ENCODE measurements at regions not wholly inside any gene's neighbourhood (a gene's known extent, or its start where the extent isn't known, plus 50 kb on each side); places are given as distances from the start of the nearest gene placed in this dataset.
"Not testable (repeated sequence)": the region's sequence is repeated elsewhere in the genome, so short reads cannot be mapped to it uniquely, and the experiment has no call there.

DNA sequence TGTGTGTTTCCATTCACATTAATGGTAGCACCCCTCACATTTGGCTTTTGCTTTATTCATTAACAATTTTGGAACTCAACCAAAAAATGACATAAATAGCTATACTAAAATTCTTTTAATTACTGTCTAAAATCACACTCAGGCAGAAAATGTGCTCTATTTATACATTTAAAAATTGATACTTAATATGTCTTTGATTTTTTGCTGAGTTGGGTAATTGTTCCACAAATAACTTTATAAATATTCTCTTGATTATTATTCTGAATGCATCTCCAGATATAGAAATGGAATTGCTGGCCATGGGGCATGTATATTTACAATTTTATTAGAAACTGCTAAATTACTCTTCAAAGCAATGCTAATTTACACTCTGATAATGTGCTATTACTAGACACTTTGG lies 658.7 kb upstream of the CHRM3 start:
- DNase-seq = no peak

GRCh38 chr1:238722812-238723211 lies 663.6 kb upstream of the CHRM3 start:
- DNase-seq = no peak

DNA sequence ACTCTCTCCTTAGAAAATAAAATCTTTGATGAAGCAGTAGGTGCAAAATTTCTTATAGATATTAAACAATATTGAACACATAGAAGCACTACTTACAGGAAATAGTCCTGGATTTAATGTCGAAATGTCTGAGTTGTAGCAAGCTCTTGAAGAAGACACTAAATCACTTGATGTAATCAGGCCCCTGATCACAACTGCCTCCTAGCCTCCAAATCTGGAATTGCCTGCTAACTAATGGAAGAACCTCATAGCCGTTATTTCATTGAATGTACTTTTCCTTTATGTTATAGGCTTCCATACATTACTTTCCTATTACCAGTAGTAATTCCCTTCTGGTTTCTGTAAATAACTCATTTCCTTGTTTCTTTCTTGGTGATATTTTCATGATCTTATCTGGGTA lies 675.7 kb upstream of the CHRM3 start:
- no peak for DNase-seq

GRCh38 chr1:238701024-238701423 lies 685.3 kb upstream of the CHRM3 start:
- DNase-seq = no peak

- DNase-seq = no peak
Measured at GRCh38 chr1:238690415-238690814, 696.0 kb upstream of the CHRM3 start.

GRCh38 chr1:238684576-238684975 lies 701.8 kb upstream of the CHRM3 start:
- DNase-seq = not testable (repeated sequence)

GRCh38 chr1:238681451-238681850 lies 704.9 kb upstream of the CHRM3 start:
- no peak for DNase-seq

- no peak for DNase-seq
Measured at GRCh38 chr1:238681021-238681420, 705.3 kb upstream of the CHRM3 start.

DNA sequence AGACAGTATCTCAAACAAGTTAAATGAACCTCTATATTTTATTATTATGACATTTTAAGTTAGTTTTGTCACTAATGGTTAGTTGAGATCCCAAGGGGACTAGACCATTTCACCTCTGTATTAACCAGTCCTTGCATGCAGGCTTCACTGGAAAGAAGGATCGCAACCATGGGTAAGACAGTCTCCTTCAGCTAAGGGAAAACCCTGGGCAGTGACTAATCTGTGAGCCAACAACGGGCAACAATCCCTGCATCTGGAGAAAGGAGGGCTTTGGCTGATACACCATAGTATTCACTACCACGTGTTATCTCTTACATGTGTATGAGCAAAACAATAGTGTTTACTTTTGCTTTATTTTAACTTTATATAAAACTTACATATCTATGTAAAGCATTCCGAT lies 708.8 kb upstream of the CHRM3 start:
- DNase-seq = no peak

GRCh38 chr1:238675221-238675620 lies 711.1 kb upstream of the CHRM3 start:
- DNase-seq = no peak

DNA sequence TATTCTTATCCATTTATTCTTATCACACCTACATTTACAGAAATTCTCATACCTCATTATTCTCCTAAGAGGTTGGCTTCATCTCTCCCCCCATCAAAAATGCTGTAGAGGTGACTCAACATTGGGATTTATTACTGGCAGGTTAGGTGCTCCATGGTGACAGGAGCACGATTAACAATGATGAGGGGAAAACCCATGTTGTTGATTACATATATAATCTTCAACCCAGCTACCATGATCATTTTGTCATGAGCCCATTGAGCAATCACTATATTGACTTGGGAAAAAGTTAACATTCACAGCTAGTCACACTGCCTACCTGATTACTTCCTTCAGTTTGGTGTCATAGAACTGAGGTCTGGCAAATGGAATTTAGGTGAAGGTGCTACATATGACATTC lies 712.1 kb upstream of the CHRM3 start:
- no peak for DNase-seq

GRCh38 chr1:238673561-238673960 lies 712.8 kb upstream of the CHRM3 start:
- DNase-seq = no peak

- no peak for DNase-seq
Measured at GRCh38 chr1:238672806-238673205, 713.6 kb upstream of the CHRM3 start.

GRCh38 chr1:238672262-238672661 lies 714.1 kb upstream of the CHRM3 start:
- no peak for DNase-seq

- DNase-seq = no peak
Measured at GRCh38 chr1:238664139-238664538, 722.2 kb upstream of the CHRM3 start.

GRCh38 chr1:238660849-238661248 lies 725.5 kb upstream of the CHRM3 start:
- DNase-seq = no peak

DNA sequence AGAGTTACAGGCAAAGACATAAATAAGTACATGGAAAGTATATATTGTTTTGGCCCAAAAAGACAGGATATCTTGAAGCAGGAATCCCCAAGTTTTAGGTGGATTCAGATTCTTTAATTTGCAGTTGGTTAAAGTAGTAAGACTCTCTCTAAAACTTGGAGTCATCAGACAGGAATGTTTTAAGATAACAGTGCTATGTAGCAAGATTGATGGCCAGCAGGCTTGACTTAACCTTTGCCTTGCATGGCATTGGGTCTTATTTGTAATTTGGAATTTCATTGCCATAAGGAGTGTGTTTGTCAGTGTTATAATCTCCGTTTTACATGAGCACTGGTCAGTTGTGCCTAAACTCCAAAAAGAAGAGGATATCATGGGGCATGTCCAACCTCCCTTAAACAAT lies 727.6 kb upstream of the CHRM3 start:
- no peak for DNase-seq

GRCh38 chr1:238653693-238654321 lies 732.6 kb upstream of the CHRM3 start:
- no peak for DNase-seq

DNA sequence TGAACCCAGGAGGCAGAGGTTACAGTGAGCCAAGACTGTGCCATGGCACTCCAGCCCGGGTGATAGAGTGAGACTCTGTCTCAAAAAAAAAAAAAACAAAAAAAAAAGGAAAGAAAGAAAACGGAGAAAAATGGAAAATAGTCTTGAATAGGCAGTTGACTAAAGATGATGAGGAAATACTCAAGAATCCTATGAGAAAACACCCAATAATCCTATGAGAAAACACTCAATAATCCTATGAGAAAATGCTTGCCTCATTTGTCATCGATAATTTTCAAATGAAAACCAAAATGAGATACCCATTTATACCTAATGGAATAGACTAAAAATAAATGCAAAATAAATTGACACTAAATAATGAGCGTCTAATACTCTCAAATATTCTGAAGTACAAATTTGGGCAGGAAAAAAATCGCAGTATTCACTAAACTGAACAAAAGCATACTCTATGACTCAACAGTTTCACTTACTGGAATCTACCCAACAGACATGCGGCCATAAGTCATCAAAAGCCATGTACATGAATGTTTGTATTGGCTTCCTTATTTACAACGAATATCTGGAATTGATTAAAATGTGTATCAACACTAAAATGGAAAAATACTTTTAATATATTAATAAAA lies 733.9 kb upstream of the CHRM3 start:
- DNase-seq = no peak

- DNase-seq = no peak
Measured at GRCh38 chr1:238649200-238649599, 737.2 kb upstream of the CHRM3 start.

DNA sequence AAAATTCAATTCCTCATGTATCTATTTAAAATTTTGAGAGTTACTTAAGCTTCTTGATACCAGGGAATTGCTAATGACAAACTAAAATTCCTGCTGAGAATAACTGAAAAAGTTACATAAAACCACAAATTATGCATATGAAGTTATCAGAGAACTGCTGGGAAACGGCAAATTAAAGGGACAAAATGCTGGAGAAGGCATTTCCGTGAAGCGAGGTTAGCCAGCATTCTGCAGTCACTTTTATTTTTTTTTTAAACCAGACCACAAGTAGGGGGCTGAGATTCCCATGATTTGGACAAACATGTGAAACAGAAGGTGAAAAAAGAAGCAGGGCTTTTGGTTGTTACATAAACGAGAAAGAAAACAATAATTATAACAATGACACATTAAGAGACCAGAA lies 737.6 kb upstream of the CHRM3 start:
- no peak for DNase-seq

GRCh38 chr1:238648296-238648695 lies 738.1 kb upstream of the CHRM3 start:
- DNase-seq = no peak

- DNase-seq = no peak
Measured at GRCh38 chr1:238647877-238648276, 738.5 kb upstream of the CHRM3 start.

DNA sequence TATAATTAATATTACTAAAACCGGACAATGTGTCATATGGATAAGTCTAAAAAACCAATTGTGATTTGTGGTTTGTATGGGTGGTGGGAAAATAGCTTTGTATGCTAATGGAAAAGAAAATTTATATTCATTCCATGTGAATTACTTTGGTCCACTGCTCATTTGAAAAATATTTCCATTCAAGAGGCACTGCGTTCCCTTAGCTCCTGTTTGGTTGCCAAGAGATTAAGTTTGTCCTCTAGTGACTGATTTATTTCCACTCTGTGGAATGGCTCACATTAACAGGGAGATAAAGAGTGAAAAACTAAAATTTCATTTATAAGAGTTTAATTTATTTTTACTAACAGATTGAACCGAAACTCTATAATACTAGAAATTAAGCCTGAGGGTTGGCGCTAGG lies 744.1 kb upstream of the CHRM3 start:
- no peak for DNase-seq

GRCh38 chr1:238639861-238640260 lies 746.5 kb upstream of the CHRM3 start:
- DNase-seq = no peak

Measured in right hindlimb (tissue), 1 donor.